H54 (cell line): ENCODE measurements at regions not wholly inside any gene's neighbourhood (a gene's known extent, or its start where the extent isn't known, plus 50 kb on each side); places are given as distances from the start of the nearest gene placed in this dataset.

Source experiments
- DNase-seq: peaks from one replicate; pipeline ENCODE4 v3.0.0; 2011; ENCODE audit warnings: low spot score, mixed read lengths; ENCODE audit not compliant: insufficient read length
- FAIRE-seq: peaks from 3 replicates; lab custom pipeline; 2011; peaks lifted over from hg19 to GRCh38; lab: Jason Lieb, UNC
- POLR2A ChIP-seq: IDR thresholded peaks from 2 replicates; pipeline ENCODE4 v1.6.1; 2011; ENCODE audit warnings: low read depth, mild to moderate bottlenecking, low read length

DNA sequence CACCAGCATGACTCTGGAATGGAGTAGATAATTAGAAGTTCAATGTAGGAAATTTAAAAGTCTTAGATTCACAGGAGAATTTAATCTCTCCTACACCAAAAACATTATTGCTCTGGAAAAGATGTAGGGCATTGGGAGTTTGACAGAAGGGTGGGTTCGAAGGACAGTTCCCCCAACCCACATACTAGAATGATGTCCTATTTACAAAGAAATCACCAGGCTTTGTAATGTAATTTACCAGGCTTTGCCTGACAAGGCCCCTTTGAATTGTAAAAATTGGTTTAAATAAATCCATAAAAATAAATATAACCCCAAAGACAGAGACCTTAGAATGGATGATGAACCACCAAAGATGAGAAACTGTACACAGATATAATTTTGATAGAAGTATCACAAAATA, 399.2 kb upstream of the GRID2 start:
- DNase-seq = no peak
- no peak for FAIRE-seq
- TF ChIP-seq POLR2A = no peak

DNA sequence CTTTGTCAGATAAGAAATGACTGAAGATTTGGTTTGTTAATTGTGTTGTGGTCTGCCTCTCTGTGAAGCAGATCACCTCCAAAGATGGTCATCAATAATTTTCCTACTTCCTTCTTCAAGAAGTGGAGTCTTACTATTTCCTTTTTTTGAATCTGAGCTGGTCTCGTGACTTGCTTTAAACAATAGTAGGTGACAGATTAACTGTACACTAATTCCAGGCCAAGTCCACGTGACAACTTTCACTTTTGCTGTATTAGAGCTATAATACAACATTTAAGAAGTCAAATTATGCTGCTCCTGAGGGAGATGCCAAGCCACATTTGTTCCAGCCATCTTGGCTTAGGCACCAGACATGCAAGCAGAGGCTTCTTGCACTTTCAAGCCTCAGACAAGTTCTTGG, 393.8 kb upstream of the GRID2 start:
- DNase-seq (no peak), FAIRE-seq (no peak)
- no peak for TF ChIP-seq POLR2A

DNA sequence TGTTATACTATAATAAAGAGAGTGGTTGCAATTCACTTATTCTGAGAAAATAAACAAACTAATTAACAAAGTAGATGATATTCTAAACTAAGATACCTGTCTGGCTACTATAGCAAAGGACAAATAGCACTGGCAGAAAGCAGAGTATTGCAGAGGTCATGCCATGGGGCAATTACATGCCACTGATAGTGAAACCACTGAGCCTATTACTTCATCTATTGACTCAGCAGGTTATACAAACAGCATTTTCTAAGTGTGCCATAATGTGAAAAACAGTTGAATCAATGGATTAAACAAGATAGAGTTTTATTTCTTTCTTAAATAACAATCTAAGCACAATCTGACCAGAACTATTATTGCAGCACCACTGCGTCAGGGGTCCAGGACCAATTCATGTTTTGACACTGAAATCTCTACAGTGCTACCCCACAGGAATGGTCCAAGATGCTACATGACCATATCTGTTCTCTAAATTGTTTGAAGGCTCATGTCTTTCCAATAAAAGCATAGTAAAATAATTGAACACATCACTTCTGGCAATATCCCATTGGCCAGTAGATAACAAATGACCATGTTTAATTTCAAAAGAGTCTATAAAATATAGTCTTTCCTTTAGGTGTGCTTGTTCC, 389.5 kb upstream of the GRID2 start:
- no peak for DNase-seq
- no peak for TF ChIP-seq POLR2A
- no peak for FAIRE-seq

DNA sequence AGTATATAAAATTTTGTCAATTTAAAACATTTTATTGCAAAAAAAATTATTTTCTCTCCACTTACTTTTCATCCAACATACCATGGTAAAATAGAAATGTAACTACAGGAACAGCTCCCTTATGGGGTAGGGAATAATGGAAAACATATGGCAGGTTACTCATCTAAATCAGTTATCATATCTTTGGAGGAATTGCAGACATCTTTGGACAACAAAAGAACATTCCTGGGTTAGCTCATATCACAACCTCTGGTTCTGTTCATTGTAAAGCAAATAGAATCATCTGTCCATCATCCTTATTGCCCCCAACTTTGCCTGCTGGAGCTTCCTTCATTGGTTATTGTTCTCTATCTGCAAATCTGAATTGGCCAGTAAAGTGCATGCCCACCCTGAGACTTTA, 387.5 kb upstream of the GRID2 start:
- FAIRE-seq = no peak
- no peak for DNase-seq
- TF ChIP-seq POLR2A = no peak

DNA sequence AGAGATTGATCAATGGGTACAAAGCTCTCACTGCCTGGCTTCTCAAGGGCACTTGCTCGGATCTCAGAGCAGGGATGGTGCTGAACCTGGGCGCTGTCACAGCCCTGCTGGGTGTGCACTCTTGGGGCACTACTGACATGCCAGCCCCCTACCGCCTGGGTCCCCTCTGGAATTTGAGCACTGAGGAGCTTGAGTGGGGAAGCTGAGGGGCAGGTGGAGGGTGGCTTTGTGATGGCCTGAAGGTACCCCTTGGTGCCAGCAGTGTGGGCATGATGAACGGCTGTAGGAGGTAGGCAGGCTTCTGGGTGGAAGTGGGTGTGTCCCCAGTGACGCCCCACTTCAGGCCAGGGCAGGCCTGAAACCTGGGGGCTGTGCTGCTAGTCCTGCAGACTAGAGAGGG, 379.1 kb upstream of the GRID2 start:
- DNase-seq = no peak
- TF ChIP-seq POLR2A = no peak
- FAIRE-seq = no peak

DNA sequence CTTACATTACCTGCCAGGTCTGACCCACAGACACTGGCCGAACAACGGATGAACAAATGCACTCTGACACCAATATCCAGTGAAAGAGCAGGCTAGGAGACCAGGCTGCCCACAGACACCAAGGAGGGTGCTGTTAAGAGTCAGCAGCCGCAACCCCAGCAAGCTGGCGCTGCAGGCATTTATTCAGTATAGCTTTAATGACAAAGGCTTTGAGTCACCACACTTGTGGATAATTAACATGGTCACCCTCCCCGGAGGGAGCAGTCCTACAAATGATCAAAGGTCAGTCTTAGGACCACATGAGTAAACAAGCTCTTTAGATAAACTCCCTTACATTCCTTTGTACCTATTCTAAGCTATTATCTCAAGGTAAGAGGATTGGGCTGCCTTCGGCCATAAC, 368.5 kb upstream of the GRID2 start:
- no peak for TF ChIP-seq POLR2A
- FAIRE-seq (no peak), DNase-seq (no peak)

DNA sequence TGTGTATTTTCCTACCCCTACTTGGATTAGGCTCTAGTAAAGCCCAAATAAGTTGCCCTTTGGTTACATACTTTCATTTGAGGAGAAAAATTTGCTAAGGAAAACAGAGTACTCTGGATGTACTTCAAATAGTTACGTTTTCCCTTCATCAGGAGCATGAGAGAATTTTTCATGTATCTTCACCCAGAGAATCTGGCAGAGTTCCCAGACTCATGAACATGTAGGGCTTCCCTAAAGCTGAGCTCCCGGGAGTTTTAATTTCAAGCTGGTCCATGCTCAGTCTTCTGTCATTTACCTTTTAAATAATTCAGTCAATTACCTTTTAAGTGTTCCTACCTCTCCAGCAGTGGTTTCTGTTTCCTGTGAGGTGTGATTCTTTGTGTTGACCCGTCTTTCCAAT, 367.5 kb upstream of the GRID2 start:
- DNase-seq = no peak
- FAIRE-seq = no peak
- no peak for TF ChIP-seq POLR2A

DNA sequence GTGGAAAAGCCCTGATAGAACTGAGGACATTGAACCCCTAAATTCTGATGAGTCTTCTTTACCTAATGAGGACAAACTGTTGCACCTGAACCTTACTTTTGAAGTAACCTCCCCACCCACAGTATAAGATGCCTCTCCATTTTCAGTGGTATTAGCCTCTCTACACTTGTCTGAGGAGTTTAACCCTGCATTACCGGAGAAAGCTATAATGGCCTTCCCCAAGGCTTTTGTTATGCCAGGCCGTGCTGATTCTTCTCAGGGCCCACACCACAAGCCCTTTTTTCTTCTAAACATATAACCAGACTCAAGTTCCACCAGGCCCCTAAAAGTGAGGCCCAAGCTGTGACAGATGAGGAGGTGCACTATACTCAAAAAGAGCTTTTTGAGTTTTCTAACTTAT, 345.8 kb upstream of the GRID2 start:
- no peak for TF ChIP-seq POLR2A
- FAIRE-seq (no peak), DNase-seq (no peak)

DNA sequence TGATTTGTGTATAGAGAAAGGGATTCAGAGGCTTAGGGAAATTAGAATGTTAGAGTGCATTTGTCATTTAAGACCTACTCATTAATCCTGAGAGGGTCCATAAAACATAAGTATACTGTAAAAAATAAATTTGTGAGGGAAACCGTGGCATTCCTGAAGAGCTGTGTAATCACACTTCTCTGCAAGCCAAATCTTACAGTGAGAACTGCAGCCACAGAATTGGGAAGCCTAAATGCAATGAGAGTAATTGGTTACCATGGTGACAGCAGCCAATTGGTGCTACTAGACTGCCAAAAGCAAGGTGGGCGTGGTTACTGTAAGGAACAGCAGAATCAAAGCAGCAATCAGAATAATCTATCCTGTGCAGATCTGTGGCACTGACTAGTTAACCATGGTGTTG, 345.2 kb upstream of the GRID2 start:
- no peak for FAIRE-seq
- TF ChIP-seq POLR2A = no peak
- no peak for DNase-seq

DNA sequence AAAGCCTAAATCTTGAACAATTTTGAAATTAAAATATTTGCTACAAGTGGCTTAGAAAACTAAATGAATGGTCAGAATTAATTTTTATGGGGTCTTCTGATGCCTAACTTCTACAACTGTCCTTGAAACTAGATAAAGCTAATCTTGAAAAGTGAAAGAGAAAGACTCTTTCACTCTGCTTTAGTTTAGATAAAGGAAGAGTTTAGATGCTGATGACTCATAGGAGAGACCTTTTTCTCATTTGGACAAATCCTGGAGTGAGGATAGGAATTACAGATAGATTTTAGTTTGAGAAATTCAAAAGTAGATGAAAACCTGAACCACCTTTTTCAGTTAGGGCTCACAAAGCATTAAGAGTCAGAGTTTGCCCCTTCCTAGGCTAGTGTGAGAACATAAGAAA, 342.3 kb upstream of the GRID2 start:
- no peak for DNase-seq
- FAIRE-seq = no peak
- no peak for TF ChIP-seq POLR2A

DNA sequence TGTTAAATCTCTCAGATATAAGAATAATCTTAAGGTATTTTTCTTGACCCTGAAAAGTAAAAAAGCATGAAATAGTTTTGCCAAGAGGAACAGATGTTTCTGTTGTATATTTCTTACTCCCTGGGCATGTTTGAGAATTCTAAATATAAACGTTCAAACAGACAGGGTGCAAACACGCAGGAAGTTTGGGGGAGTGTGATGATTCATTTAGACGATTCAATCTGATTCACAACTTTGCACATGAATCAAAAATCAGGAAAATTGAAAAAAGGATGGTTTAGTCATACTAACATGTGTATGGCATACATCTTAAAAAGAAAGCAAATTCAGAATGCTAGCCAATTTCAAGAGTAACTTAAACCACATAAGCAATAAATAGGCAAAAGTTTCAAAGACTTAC, 340.3 kb upstream of the GRID2 start:
- no peak for TF ChIP-seq POLR2A
- FAIRE-seq = no peak
- DNase-seq = no peak

DNA sequence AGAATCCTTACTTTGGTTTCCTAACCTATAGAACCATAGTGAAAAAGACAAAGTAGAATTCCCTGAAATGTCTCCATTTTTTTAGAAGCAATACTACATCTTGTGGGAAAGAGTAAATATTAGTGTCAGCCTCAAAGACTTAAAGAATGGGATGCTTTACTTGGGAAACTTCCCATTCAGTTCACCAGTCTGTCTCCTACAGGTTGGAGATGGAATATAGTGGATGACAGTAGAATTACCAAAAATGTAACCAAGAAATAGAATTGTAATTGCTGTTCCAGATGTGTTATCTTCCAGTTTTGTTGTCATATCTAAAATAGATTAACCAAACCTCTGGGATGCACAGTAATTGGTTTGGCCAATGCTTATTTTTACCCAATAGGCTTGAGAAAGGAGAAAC, 338.6 kb upstream of the GRID2 start:
- no peak for FAIRE-seq
- TF ChIP-seq POLR2A = no peak
- no peak for DNase-seq

DNA sequence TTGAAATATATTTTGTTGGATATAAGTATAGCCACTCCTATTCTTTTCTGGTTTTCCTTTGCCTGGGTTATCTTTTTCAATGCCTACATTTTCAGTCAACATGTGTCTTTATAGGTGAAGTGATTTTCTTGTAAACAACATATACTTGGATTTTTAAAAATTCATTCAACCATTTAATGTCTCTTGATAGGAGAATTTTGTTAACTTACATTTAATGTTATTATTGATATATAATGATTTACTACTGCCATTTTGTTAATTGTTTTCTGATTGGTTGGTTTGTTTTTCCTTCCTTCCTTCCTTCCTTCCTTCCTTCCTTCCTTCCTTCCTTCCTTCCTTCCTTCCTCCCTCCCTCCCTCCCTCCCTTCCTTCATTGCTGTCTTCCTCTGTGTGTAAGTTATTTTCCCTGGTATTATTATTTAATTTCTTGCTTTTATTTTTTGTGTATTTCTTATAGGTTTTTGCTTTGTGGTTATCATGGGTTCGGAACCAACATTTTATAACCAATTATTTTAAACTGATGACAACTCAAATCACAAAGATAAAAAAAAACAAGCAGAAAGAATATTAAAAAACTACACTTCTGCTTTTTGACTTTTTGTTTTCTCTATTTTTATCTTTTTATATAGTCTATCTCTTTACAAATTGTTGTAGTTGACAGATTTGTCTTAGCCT, 330.1 kb upstream of the GRID2 start:
- no peak for DNase-seq
- FAIRE-seq = no peak
- no peak for TF ChIP-seq POLR2A

DNA sequence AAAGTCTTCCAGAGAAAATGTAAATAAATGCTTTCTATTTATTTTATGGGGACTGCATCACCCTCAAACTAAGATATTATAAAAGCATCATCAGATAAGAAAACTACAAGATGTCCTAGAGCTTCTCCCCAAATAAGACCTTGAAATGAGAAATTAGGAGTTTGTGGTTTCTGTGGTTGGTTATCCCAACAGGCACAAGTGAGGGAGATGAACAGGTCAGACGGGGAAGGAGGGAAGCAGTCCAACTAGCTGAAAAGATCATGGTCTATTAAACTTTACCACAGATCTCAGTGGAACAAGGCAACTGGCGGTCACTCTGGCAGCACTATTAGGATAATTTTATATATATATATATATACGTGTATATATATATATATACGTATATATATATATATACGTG, 319.3 kb upstream of the GRID2 start:
- FAIRE-seq = no peak
- no peak for DNase-seq
- TF ChIP-seq POLR2A = no peak

DNA sequence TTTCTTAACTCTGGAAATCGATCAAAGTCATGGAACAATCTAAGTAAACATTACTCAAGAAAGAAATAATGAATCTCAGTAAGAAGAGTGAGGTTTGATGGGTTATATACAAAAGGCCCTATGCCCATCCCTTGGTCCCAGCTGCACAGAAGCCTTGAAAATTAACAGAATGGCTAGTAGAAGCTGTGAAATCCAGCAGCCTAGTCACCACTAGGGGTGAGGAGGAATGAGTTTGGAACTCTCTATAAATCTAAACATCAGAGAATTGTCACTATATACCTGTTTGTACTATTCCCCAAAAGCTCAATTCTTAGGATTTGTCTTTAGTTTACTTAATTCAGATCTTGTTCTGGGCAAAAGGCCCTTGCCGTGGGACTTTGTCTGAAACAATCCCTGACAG, 313.9 kb upstream of the GRID2 start:
- DNase-seq (no peak), FAIRE-seq (no peak)
- no peak for TF ChIP-seq POLR2A

DNA sequence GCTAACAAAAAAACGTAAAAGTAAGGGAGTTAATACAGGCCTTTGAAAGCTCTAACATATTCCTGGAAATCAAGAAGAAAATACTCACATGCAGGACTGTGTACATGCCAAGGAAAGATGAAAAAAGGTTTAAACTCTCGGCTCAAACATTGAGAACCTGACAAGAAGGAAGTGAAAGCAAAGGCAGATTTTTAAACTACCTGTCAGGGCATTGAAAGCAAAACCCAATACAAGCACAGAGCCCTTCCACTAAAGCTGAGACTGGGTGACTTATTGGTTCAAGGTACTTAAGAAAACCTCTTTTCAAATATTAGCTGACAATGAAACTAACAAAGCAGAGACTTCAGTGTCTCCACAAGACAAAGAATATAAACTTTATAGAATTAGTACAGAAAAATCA, 313.0 kb upstream of the GRID2 start:
- DNase-seq (no peak), FAIRE-seq (no peak)
- no peak for TF ChIP-seq POLR2A
